HG02970 (cell line): ENCODE measurements at regions not wholly inside any gene's neighbourhood (a gene's known extent, or its start where the extent isn't known, plus 50 kb on each side); places are given as distances from the start of the nearest gene placed in this dataset.

Experiments
- ATAC-seq: cut with Tn5 transposase; IDR thresholded peaks from one replicate; pipeline ENCODE4 v1.9.1; 2021; ENCODE audit warnings: mild to moderate bottlenecking, moderate library complexity, moderate number of reproducible peaks; ENCODE audit not compliant: unreplicated experiment, low FRiP score

DNA sequence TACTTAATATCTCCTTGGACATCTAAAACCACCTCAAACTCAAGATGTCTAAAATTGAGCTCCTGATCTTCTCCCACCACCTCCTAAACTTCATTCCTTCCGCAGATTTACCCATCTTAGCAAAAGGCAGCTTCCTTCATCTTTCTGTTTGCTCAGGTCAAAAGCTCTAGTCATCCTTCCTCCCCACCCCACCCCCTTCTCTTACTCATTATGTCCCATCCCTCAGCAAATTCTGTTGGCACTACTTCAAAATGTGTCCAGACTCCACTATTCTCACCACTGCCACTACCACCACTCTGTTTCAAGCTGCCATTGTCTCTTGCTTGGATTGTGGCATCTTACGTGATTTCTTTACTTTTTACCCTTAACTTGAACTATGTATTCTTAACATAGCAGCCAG lies 59.2 kb upstream of the ZDHHC17 start:
- ATAC-seq: no peak

GRCh38 chr12:76706101-76706500 lies 57.8 kb upstream of the ZDHHC17 start:
- ATAC-seq: no peak

DNA sequence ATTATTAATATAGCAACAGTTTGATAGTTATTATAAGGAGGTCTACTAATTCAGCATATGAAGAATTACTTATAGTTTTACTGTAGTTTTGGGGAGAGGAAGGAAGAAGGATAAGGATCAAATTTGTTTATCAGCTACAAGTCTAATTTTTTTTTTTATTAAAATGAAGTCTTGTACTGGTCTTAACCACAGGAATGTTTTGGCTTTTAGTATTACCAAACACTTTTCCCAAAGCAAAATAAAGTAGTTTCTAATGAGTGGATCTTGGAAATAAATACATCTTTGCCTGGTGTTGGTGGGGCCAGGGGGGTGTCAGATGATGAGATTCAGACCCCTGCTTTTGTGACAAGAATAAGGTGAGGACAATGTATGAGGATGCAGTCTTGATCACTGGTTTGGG lies 57.2 kb upstream of the ZDHHC17 start:
- no peak for ATAC-seq

- no peak for ATAC-seq
These were observed 56.1 kb upstream of the ZDHHC17 start for GRCh38 chr12:76707772-76708171.

- ATAC-seq: no peak
These were observed 55.6 kb upstream of the ZDHHC17 start for GRCh38 chr12:76708296-76708695.

DNA sequence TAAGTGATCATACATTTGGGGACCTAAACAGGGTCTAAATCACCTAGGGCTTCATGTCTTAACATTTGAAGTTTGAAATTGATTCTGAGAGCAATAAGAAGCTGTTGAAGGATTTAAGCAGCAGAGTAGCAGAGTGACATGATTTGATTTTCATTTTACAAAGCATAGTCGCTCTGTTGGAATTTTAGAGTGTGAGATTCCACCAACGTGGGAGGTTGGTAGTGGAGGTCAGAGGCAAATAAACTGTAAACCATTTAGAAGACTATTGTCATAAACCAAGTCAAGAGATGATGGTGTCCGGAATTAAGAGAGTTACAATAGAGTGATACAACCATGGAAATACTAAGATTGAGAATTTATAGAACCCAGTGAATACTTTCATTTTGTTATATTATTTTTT lies 52.7 kb upstream of the ZDHHC17 start:
- ATAC-seq: no peak

- no peak for ATAC-seq
These were observed 50.8 kb upstream of the ZDHHC17 start for GRCh38 chr12:76713130-76713529.

GRCh38 chr12:76713986-76714385 lies 49.9 kb upstream of the ZDHHC17 start:
- ATAC-seq: no peak
